GM23248 (cell line): ENCODE measurements at regions not wholly inside any gene's neighbourhood (a gene's known extent, or its start where the extent isn't known, plus 50 kb on each side); places are given as distances from the start of the nearest gene placed in this dataset.
"Not testable (repeated sequence)": the region's sequence is repeated elsewhere in the genome, so short reads cannot be mapped to it uniquely, and the experiment has no call there.

Source experiments
- EZH2 ChIP-seq: fragments of 200-600 bp; sonication (generic); IDR thresholded peaks from 2 replicates; pipeline ENCODE4 v1.6.1; 2018; ENCODE audit warnings: antibody characterized with exemption, mild to moderate bottlenecking; ENCODE audit not compliant: insufficient read depth, poor library complexity, severe bottlenecking
- EZH2phosphoT487 ChIP-seq: fragments of 200-600 bp; sonication (generic); IDR thresholded peaks from 2 replicates; pipeline ENCODE4 v1.6.1; 2018; ENCODE audit warnings: antibody characterized with exemption, moderate library complexity, mild to moderate bottlenecking, low read depth; ENCODE audit not compliant: insufficient read depth

DNA sequence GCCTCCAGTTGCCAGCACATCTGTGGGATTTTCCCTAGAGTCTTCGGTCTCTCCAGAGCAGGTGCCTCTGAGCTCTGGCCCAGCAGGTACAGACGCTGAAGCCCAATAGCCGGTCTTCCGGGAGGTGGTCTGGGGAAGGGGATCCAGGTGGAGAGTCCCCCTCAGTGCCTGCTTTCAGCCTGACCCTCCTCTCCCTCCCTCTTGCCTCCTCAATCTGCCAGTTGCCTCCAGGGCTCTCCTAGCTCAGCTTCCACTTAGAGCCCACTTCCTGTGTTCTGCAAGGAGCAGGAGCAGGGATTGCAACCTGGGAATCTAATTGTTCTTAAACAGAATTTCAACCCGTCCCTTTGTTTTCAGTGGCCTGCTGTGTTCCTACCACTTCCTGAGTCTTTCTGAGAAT lies 81.8 kb upstream of the PZP start:
- TF ChIP-seq EZH2phosphoT487, EZH2: not testable (repeated sequence)
